GM23338 (cell line): ENCODE measurements at regions not wholly inside any gene's neighbourhood (a gene's known extent, or its start where the extent isn't known, plus 50 kb on each side); places are given as distances from the start of the nearest gene placed in this dataset.

Experiments used
- ATAC-seq: fragments of 200-7000 bp; cut with Tn5 transposase; 3 replicates; pipeline ENCODE4 v1.9.1; 2020
- DNase-seq: peaks from one replicate; pipeline ENCODE4 v3.0.0-alpha.2; 2015; ENCODE audit warnings: low spot score
- H2AFZ ChIP-seq: fragments of 200-600 bp; sonication (generic); 2 replicates; pipeline ENCODE4 v1.8.0; 2016; ENCODE audit warnings: antibody characterized with exemption, mild to moderate bottlenecking, moderate library complexity
- H3F3A ChIP-seq: fragments of 200-600 bp; sonication (generic); replicated peaks from 2 replicates; pipeline ENCODE4 v1.8.0; 2017; ENCODE audit warnings: antibody characterized with exemption, mixed run types, low read depth
- H3K27ac ChIP-seq: fragments of 200-600 bp; sonication (generic); 2 replicates; pipeline ENCODE4 v1.6.1; 2016; ENCODE audit warnings: low read depth
- H3K27me3 ChIP-seq: fragments of 200-600 bp; sonication (generic); 2 replicates; pipeline ENCODE4 v1.8.0; 2016; ENCODE audit warnings: mild to moderate bottlenecking, mixed run types, moderate library complexity; ENCODE audit not compliant: insufficient read depth
- H3K36me3 ChIP-seq: fragments of 200-600 bp; sonication (generic); 2 replicates; pipeline ENCODE4 v1.8.0; 2016; ENCODE audit warnings: mild to moderate bottlenecking; ENCODE audit not compliant: insufficient read depth
- H3K4me1 ChIP-seq: fragments of 200-600 bp; sonication (generic); 2 replicates; pipeline ENCODE4 v1.8.0; 2016; ENCODE audit warnings: mild to moderate bottlenecking, moderate library complexity; ENCODE audit not compliant: insufficient read depth
- H3K4me2 ChIP-seq: fragments of 200-600 bp; sonication (generic); 2 replicates; pipeline ENCODE4 v1.7.1; 2017; ENCODE audit warnings: mixed run types
- H3K4me3 ChIP-seq: fragments of 200-600 bp; sonication (generic); 2 replicates; pipeline ENCODE4 v1.6.1; 2016; ENCODE audit warnings: mixed run types
- H3K79me2 ChIP-seq: fragments of 200-600 bp; sonication (generic); replicated peaks from 2 replicates; pipeline ENCODE4 v1.8.0; 2017; ENCODE audit warnings: mild to moderate bottlenecking; ENCODE audit not compliant: insufficient read depth
- H3K9me2 ChIP-seq: fragments of 200-600 bp; sonication (generic); 2 replicates; pipeline ENCODE4 v1.8.0; 2017; ENCODE audit not compliant: insufficient read depth
- H4K20me1 ChIP-seq: fragments of 200-600 bp; sonication (generic); replicated peaks from 2 replicates; pipeline ENCODE4 v1.8.0; 2017; ENCODE audit warnings: mild to moderate bottlenecking; ENCODE audit not compliant: insufficient read depth
- H3K27ac Mint-ChIP-seq: 2 replicates; pipeline ENCODE4 v1.8.0; 2020; ENCODE audit warnings: inconsistent platforms, mild to moderate bottlenecking, moderate library complexity, mixed read lengths
- H3K27me3 Mint-ChIP-seq: 3 replicates; pipeline ENCODE4 v1.8.0; 2022; ENCODE audit warnings: low read depth, mild to moderate bottlenecking, moderate library complexity, mixed read lengths, inconsistent platforms; ENCODE audit not compliant: insufficient read depth, poor library complexity
- H3K36me3 Mint-ChIP-seq: 3 replicates; pipeline ENCODE4 v1.8.0; 2021; ENCODE audit warnings: low read depth, mild to moderate bottlenecking, inconsistent platforms, moderate library complexity, mixed read lengths
- H3K4me1 Mint-ChIP-seq: 3 replicates; pipeline ENCODE4 v1.8.0; 2020; ENCODE audit warnings: mild to moderate bottlenecking, inconsistent platforms, mixed read lengths
- H3K4me3 Mint-ChIP-seq: 3 replicates; pipeline ENCODE4 v1.8.0; 2021; ENCODE audit warnings: moderate library complexity, mild to moderate bottlenecking, inconsistent platforms, mixed read lengths
- H3K9me3 Mint-ChIP-seq: 3 replicates; pipeline ENCODE4 v1.8.0; 2020; ENCODE audit warnings: moderate library complexity, mild to moderate bottlenecking, inconsistent platforms, mixed read lengths
- CREB1 ChIP-seq: fragments of 250-450 bp; sonication (Bioruptor Pico); IDR thresholded peaks from 2 replicates; pipeline ENCODE4 v1.5.0; 2020; ENCODE audit warnings: low read depth, mild to moderate bottlenecking, moderate library complexity
- CTCF ChIP-seq, 2 experiments: fragments of 200-600 bp in 1 of 2; sonication (generic) in 1 of 2; conservative IDR thresholded peaks; 2 replicates each; pipeline versions ENCODE4 v1.5.1 to v1.6.1; 2016 to 2017; ENCODE audit warnings: antibody characterized with exemption in 2 of 2, low read depth in 2 of 2, mild to moderate bottlenecking in 2 of 2, moderate library complexity in 1 of 2
- ETS1 ChIP-seq: IDR thresholded peaks from 2 replicates; pipeline ENCODE4 v1.6.1; 2016; ENCODE audit warnings: antibody characterized with exemption
- EZH2phosphoT487 ChIP-seq: fragments of 200-600 bp; sonication (generic); IDR thresholded peaks from one replicate; pipeline ENCODE4 v1.8.1; 2018; ENCODE audit warnings: antibody characterized with exemption; ENCODE audit not compliant: unreplicated experiment
- NANOG ChIP-seq: IDR thresholded peaks from 2 replicates; pipeline ENCODE4 v1.6.1; 2016; ENCODE audit warnings: antibody characterized with exemption, borderline replicate concordance
- POLR2AphosphoS5 ChIP-seq: IDR thresholded peaks from 2 replicates; pipeline ENCODE4 v1.6.1; 2016; ENCODE audit warnings: antibody characterized with exemption, low read depth
- REST ChIP-seq: IDR thresholded peaks from one replicate; pipeline ENCODE4 v1.6.1; 2018; ENCODE audit warnings: antibody characterized with exemption; ENCODE audit not compliant: unreplicated experiment
- STAT1 ChIP-seq: IDR thresholded peaks from one replicate; pipeline ENCODE4 v1.6.1; 2016; ENCODE audit warnings: antibody characterized with exemption; ENCODE audit not compliant: unreplicated experiment
- ZNF331 ChIP-seq: fragments of 250-450 bp; sonication (Bioruptor Pico); IDR thresholded peaks from 2 replicates; pipeline ENCODE4 v1.5.0; 2020; ENCODE audit warnings: low read depth, mild to moderate bottlenecking, moderate library complexity

GRCh38 chr10:35875016-35875676 is 233.1 kb upstream of the FZD8 start:
- no peaks in the 10 kb centered on the region for H3K79me2 ChIP-seq
- H3K27me3 ChIP-seq = no peaks in the 10 kb centered on the region; the same call in 1 of the 2 replicates
- Mint-ChIP-seq H3K27ac (no peak overlapping the region), H3K27me3 (peaks cover 14% of the 10 kb centered on the region), H3K4me1 (peaks cover 58% of the 10 kb centered on the region), H3K9me3 (peaks cover 3% of the 10 kb centered on the region; the same call in 2 of the 3 replicates), H3K36me3 (no peaks in the 10 kb centered on the region), H3K4me3 (peak overlapping the region; percentile 21; the same call in 1 of the 3 replicates)
- no peak overlapping the region for H3K4me3 ChIP-seq
- no peaks in the 10 kb centered on the region for H3K9me2 ChIP-seq
- no peaks in the 10 kb centered on the region for H3F3A ChIP-seq
- H3K27ac ChIP-seq = no peak overlapping the region
- TF ChIP-seq ETS1 (no peak), CREB1 (CRISPR knock-in tag) (no peak), POLR2AphosphoS5 (no peak), NANOG (no peak), ZNF331 (CRISPR knock-in tag) (no peak)
- no peaks in the 10 kb centered on the region for H4K20me1 ChIP-seq
- H3K4me1 ChIP-seq = peaks cover 38% of the 10 kb centered on the region
- peak; percentile 69 for DNase-seq
- H2AFZ ChIP-seq = no peak overlapping the region
- peak; percentile 85 for ATAC-seq
- no peaks in the 10 kb centered on the region for H3K36me3 ChIP-seq
- H3K4me2 ChIP-seq = peak overlapping the region; percentile 28

GRCh38 chr10:35874311-35875015 is 232.4 kb upstream of the FZD8 start:
- no peak for DNase-seq
- Histone ChIP-seq H3K36me3 (no peaks in the 10 kb centered on the region), H3K4me2 (peak overlapping the region; percentile 28; the same call in 1 of the 2 replicates), H3K27me3 (no peaks in the 10 kb centered on the region; the same call in 1 of the 2 replicates), H3K9me2 (no peaks in the 10 kb centered on the region), H3K4me3 (no peak overlapping the region), H3K79me2 (no peaks in the 10 kb centered on the region), H3F3A (no peaks in the 10 kb centered on the region), H3K27ac (no peak overlapping the region), H3K4me1 (peaks cover 38% of the 10 kb centered on the region), H2AFZ (no peak overlapping the region), H4K20me1 (no peaks in the 10 kb centered on the region)
- peaks cover 59% of the 10 kb centered on the region for H3K4me1 Mint-ChIP-seq
- peak; percentile 25 for ATAC-seq
- peaks cover 14% of the 10 kb centered on the region for H3K27me3 Mint-ChIP-seq
- H3K9me3 Mint-ChIP-seq = peaks cover 3% of the 10 kb centered on the region; the same call in 2 of the 3 replicates
- no peak overlapping the region for H3K27ac Mint-ChIP-seq
- no peaks in the 10 kb centered on the region for H3K36me3 Mint-ChIP-seq
- no peak overlapping the region for H3K4me3 Mint-ChIP-seq
- TF ChIP-seq NANOG (no peak), STAT1 (no peak), ETS1 (no peak), CTCF (conservative IDR thresholded peaks at IDR 0.05; ENCODE audit: low read depth in 2 of 2) (no peak), CREB1 (CRISPR knock-in tag) (no peak), EZH2phosphoT487 (no peak), REST (no peak)
